ENCODE measurements at regions not wholly inside any gene's neighbourhood (a gene's known extent, or its start where the extent isn't known, plus 50 kb on each side); places are given as distances from the start of the nearest gene placed in this dataset.

DNA sequence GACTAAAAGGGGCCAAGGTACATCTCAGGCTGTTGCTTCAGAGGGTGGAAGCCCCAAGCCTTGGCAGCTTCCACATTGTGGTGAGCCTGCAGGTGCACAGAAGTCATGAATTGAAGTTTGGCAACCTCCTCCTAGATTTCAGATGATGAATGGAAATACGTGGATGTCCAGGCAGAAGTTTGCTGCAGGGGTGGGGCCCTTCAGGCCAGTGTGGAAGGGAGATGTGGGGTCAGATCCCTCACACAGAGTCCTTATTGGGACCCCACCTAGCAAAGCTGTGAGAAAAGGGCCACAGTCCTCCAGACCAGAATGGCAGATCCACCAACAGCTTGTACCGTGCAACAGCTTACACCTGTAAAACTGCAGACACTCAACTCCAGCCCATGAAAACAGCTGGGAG, 67.4 kb upstream of the PTGS2 start:
- H3K36me3 ChIP-seq (ENCODE audit: low read depth), result no peaks in the 10 kb centered on the region
- H3K4me3 ChIP-seq (ENCODE audit: severe bottlenecking), result no peak overlapping the region
- H3K27me3 ChIP-seq (ENCODE audit: insufficient read depth, poor library complexity, severe bottlenecking), result no peaks in the 10 kb centered on the region
- TF ChIP-seq, protein P1, sequence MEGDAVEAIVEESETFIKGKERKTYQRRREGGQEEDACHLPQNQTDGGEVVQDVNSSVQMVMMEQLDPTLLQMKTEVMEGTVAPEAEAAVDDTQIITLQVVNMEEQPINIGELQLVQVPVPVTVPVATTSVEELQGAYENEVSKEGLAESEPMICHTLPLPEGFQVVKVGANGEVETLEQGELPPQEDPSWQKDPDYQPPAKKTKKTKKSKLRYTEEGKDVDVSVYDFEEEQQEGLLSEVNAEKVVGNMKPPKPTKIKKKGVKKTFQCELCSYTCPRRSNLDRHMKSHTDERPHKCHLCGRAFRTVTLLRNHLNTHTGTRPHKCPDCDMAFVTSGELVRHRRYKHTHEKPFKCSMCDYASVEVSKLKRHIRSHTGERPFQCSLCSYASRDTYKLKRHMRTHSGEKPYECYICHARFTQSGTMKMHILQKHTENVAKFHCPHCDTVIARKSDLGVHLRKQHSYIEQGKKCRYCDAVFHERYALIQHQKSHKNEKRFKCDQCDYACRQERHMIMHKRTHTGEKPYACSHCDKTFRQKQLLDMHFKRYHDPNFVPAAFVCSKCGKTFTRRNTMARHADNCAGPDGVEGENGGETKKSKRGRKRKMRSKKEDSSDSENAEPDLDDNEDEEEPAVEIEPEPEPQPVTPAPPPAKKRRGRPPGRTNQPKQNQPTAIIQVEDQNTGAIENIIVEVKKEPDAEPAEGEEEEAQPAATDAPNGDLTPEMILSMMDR (IDR thresholded peaks at IDR 0.05; ENCODE audit: poor library complexity, severe bottlenecking), result no peak
- no peak for DNase-seq (ENCODE audit: low spot score)
- peaks cover 15% of the 10 kb centered on the region for H3K4me1 ChIP-seq (ENCODE audit: insufficient read depth, poor library complexity, severe bottlenecking)
- no peak for ATAC-seq (ENCODE audit: low read depth)
- peaks cover 3% of the 10 kb centered on the region for H3K9me3 ChIP-seq (ENCODE audit: severe bottlenecking)
- H3K27ac ChIP-seq (ENCODE audit: poor library complexity, severe bottlenecking), result no peak overlapping the region

GRCh38 chr1:186745531-186746146, 65.4 kb upstream of the PTGS2 start:
- DNase-seq (ENCODE audit: low spot score) (no peak), ATAC-seq (ENCODE audit: low read depth) (no peak)

DNA sequence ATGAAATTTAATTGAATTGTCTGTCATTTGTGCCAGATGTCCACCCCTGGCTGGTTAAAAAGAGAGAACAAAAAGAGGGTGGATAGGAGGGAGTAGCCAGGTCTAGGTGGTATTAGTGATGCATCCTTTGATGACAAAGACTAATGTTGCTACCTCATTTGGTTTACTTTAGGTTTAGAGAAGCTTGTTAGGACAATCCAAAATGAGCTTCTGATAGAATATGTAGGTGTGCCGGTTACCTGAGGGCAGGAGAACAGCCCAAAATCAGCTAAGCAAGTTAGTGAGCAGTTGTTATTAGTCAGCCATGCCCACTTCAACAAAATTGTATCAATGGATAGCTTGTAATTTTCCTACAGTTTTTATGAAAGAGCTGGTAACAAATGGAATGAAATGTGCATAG, 61.4 kb upstream of the PTGS2 start:
- no peak overlapping the region for H3K27ac ChIP-seq (ENCODE audit: poor library complexity, severe bottlenecking)
- no peak overlapping the region for H3K4me3 ChIP-seq (ENCODE audit: severe bottlenecking)
- H3K4me1 ChIP-seq (ENCODE audit: insufficient read depth, poor library complexity, severe bottlenecking), result peaks cover 14% of the 10 kb centered on the region
- no peaks in the 10 kb centered on the region for H3K36me3 ChIP-seq (ENCODE audit: low read depth)
- TF ChIP-seq, protein P1 (IDR thresholded peaks at IDR 0.05; ENCODE audit: poor library complexity, severe bottlenecking), result no peak
- H3K9me3 ChIP-seq (ENCODE audit: severe bottlenecking), result no peaks in the 10 kb centered on the region
- no peaks in the 10 kb centered on the region for H3K27me3 ChIP-seq (ENCODE audit: insufficient read depth, poor library complexity, severe bottlenecking)
- DNase-seq (ENCODE audit: low spot score) (no peak), ATAC-seq (ENCODE audit: low read depth) (no peak)

More at GRCh38 chr1:186745531-186746146, 65.4 kb upstream of the PTGS2 start:
- no peaks in the 10 kb centered on the region for H3K36me3 ChIP-seq (ENCODE audit: low read depth)
- no peaks in the 10 kb centered on the region for H3K27me3 ChIP-seq (ENCODE audit: insufficient read depth, poor library complexity, severe bottlenecking)
- H3K4me1 ChIP-seq (ENCODE audit: insufficient read depth, poor library complexity, severe bottlenecking), result peaks cover 12% of the 10 kb centered on the region
- no peak overlapping the region for H3K4me3 ChIP-seq (ENCODE audit: severe bottlenecking)
- no peak overlapping the region for H3K27ac ChIP-seq (ENCODE audit: poor library complexity, severe bottlenecking)
- TF ChIP-seq, protein P1 (IDR thresholded peaks at IDR 0.05; ENCODE audit: poor library complexity, severe bottlenecking), result no peak
- peaks cover 3% of the 10 kb centered on the region for H3K9me3 ChIP-seq (ENCODE audit: severe bottlenecking)

DNA sequence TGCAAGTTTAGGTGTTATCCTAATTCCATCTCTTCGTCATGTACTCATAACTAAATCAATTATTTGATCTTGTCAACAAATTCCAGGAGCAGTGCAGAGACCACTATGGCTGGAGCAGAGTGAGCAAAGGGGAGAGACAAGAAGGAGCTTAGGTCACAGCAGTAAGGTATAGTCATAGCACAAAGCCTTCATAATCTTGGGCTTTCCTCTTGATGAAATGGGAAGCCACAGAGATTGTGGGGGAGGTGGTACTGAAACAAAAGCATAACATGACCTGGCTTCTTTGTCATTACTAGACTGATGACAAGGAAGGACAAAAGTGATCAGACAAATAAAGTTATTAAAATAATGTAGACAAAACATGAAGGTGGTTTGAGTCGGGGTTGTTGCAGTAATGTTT, 60.1 kb upstream of the PTGS2 start:
- peaks cover 27% of the 10 kb centered on the region for H3K4me1 ChIP-seq (ENCODE audit: insufficient read depth, poor library complexity, severe bottlenecking)
- no peaks in the 10 kb centered on the region for H3K27me3 ChIP-seq (ENCODE audit: insufficient read depth, poor library complexity, severe bottlenecking)
- TF ChIP-seq, protein P1 (IDR thresholded peaks at IDR 0.05; ENCODE audit: poor library complexity, severe bottlenecking), result no peak
- ATAC-seq (ENCODE audit: low read depth), result no peak
- H3K9me3 ChIP-seq (ENCODE audit: severe bottlenecking), result no peaks in the 10 kb centered on the region
- H3K36me3 ChIP-seq (ENCODE audit: low read depth), result no peaks in the 10 kb centered on the region
- no peak overlapping the region for H3K27ac ChIP-seq (ENCODE audit: poor library complexity, severe bottlenecking)
- H3K4me3 ChIP-seq (ENCODE audit: severe bottlenecking), result no peak overlapping the region
- DNase-seq (ENCODE audit: low spot score), result no peak

GRCh38 chr1:186739515-186739914, 59.3 kb upstream of the PTGS2 start:
- Histone ChIP-seq H3K36me3 (ENCODE audit: low read depth) (no peaks in the 10 kb centered on the region), H3K27me3 (ENCODE audit: insufficient read depth, poor library complexity, severe bottlenecking) (no peaks in the 10 kb centered on the region)

More at GRCh38 chr1:186739515-186739914, 59.3 kb upstream of the PTGS2 start:
- H3K9me3 ChIP-seq (ENCODE audit: severe bottlenecking), result no peaks in the 10 kb centered on the region
- H3K4me3 ChIP-seq (ENCODE audit: severe bottlenecking), result no peak overlapping the region
- TF ChIP-seq, protein P1 (IDR thresholded peaks at IDR 0.05; ENCODE audit: poor library complexity, severe bottlenecking), result no peak
- no peak overlapping the region for H3K27ac ChIP-seq (ENCODE audit: poor library complexity, severe bottlenecking)
- ATAC-seq (ENCODE audit: low read depth) (no peak), DNase-seq (ENCODE audit: low spot score) (no peak)
- H3K4me1 ChIP-seq (ENCODE audit: insufficient read depth, poor library complexity, severe bottlenecking), result peaks cover 33% of the 10 kb centered on the region
